Body of pancreas (tissue), 4 donors: ENCODE measurements at regions not wholly inside any gene's neighbourhood (a gene's known extent, or its start where the extent isn't known, plus 50 kb on each side); places are given as distances from the start of the nearest gene placed in this dataset.

Experiments
- ATAC-seq: fragments of 150-250 bp; one replicate; pipeline ENCODE4 v1.9.1; 2016
- DNase-seq, 4 donors: peaks; one replicate each; pipeline ENCODE4 v3.0.0-alpha.2; 2019
- H3K27ac ChIP-seq, 4 donors: fragments of 200-600 bp; sonication (generic); 1 replicate in 3 of 4; 2 replicates in 1 of 4; pipeline versions ENCODE4 v1.5.1 to v1.6.1; 2016 to 2019; ENCODE audit warnings: mild to moderate bottlenecking in 1 of 4, mixed read lengths in 1 of 4, moderate library complexity in 1 of 4
- H3K27me3 ChIP-seq, 2 donors: fragments of 200-600 bp; sonication (generic); one replicate each; pipeline ENCODE4 v1.6.0; 2016; ENCODE audit warnings: mild to moderate bottlenecking in 1 of 2
- H3K36me3 ChIP-seq, 2 donors: fragments of 200-600 bp; sonication (generic); replicated peaks in 1 of 2; 2 replicates each; pipeline ENCODE4 v1.5.1; 2016; ENCODE audit warnings: low read depth in 2 of 2; ENCODE audit not compliant: insufficient read depth in 1 of 2
- H3K4me1 ChIP-seq: fragments of 200-600 bp; sonication (generic); one replicate; pipeline ENCODE4 v1.6.0; 2016
- H3K4me3 ChIP-seq, 2 donors: fragments of 200-600 bp; sonication (generic); 1 replicate in 1 of 2; 2 replicates in 1 of 2; pipeline ENCODE4 v1.5.1; 2016 to 2019
- H3K9me3 ChIP-seq, 3 donors: fragments of 200-600 bp; sonication (generic); 1 replicate in 2 of 3; 2 replicates in 1 of 3; pipeline ENCODE4 v1.5.1; 2016
- POLR2A ChIP-seq, 3 donors: fragments of 450-650 bp; IDR thresholded peaks; one replicate each; pipeline ENCODE4 v1.6.1; 2016; ENCODE audit warnings: antibody characterized with exemption in 3 of 3, mild to moderate bottlenecking in 2 of 3
- WGBS, 2 donors: methylation state at CpG; one replicate each; pipeline ENCODE4 v1.1.5; 2017; 5-methylcytosine and 5-hydroxymethylcytosine counted together
- intact Hi-C: fragments of 100-400 bp; cut with DNase I; formaldehyde crosslinking; loops from one replicate; pipeline ENCODE4 v1.15.1; 2023
- TF ChIP-seq, protein P1 (sequence below), 7 experiments: fragments of 450-650 bp in 4 of 7; fragments of 200-600 bp in 3 of 7; sonication (generic) in 3 of 7; IDR thresholded peaks; one replicate each; pipeline ENCODE4 v1.5.1; 2016 to 2019; ENCODE audit warnings: antibody characterized with exemption in 7 of 7

- peaks cover 14% of the 10 kb centered on the region for H3K4me1 ChIP-seq
- TF ChIP-seq, protein P1, sequence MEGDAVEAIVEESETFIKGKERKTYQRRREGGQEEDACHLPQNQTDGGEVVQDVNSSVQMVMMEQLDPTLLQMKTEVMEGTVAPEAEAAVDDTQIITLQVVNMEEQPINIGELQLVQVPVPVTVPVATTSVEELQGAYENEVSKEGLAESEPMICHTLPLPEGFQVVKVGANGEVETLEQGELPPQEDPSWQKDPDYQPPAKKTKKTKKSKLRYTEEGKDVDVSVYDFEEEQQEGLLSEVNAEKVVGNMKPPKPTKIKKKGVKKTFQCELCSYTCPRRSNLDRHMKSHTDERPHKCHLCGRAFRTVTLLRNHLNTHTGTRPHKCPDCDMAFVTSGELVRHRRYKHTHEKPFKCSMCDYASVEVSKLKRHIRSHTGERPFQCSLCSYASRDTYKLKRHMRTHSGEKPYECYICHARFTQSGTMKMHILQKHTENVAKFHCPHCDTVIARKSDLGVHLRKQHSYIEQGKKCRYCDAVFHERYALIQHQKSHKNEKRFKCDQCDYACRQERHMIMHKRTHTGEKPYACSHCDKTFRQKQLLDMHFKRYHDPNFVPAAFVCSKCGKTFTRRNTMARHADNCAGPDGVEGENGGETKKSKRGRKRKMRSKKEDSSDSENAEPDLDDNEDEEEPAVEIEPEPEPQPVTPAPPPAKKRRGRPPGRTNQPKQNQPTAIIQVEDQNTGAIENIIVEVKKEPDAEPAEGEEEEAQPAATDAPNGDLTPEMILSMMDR (IDR thresholded peaks at IDR 0.05), result peak in 3 of 7 experiments; percentile 9 to 20 (median 10)
- TF ChIP-seq POLR2A (IDR thresholded peaks at IDR 0.05), result no peak
- DNase-seq (peak in 3 of 4 donors; percentile 9 to 18 (median 15)), ATAC-seq (peak; percentile 40)
- intact Hi-C loops, result no loop called here
- H3K9me3 ChIP-seq, result no peaks in the 10 kb centered on the region
- no peaks in the 10 kb centered on the region for H3K27me3 ChIP-seq
- WGBS, 2 donors, result 50% methylated on average over 3 of the region's 3 CpGs
- H3K27ac ChIP-seq, result no peak overlapping the region
- H3K36me3 ChIP-seq, result no peaks in the 10 kb centered on the region
- no peak overlapping the region for H3K4me3 ChIP-seq
These were observed 1523.2 kb upstream of the FLRT2 start for GRCh38 chr14:84006643-84007155.

DNA sequence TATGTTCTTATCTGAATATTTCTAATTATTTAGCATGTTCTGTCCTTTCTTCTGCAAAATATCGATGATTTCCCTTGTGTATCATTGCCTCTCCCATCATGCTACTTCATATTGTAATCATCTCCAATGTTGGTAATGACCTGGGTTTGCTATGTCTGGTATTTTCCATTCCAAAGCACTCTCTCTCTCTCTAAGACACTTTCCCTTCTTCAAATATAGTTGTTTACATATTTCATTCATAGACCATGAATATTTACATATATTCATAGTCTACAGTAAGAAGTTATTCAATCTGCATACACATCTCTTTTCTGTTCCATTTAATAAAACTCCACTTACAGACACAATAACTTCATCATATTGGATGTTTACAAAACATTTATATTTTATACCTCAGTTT lies 1516.5 kb upstream of the FLRT2 start:
- 85 to 90% methylated on average over 1 of the region's 1 CpG for WGBS, 2 donors

DNA sequence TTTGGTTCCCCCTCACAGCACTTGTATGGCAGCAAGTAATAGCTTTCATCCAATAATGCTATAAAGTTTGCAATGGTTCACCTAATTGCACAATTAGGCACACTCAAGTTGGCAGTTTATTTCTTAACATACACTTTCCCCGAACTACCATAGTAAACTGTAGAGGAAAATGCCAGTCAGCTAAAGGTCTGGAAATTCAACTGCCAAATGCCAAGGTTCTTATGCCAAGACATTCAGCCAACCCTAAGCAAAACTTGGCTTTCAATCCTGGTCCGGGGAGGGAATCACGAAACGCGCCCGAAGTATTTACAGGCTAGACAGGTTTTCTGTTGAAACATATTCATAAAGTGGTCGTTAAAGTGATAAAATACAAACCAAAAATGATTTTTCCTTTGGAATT lies 1512.4 kb upstream of the FLRT2 start:
- DNase-seq (peak; percentile 36 to 57 (median 42)), ATAC-seq (peak; percentile 72)
- WGBS, 2 donors, result 26 to 31% methylated on average over 7 of the region's 7 CpGs
- Histone ChIP-seq H3K36me3 (no peaks in the 10 kb centered on the region), H3K4me3 (no peak overlapping the region), H3K27ac (no peak overlapping the region), H3K27me3 (no peaks in the 10 kb centered on the region), H3K4me1 (peaks cover 7% of the 10 kb centered on the region), H3K9me3 (no peaks in the 10 kb centered on the region)
- TF ChIP-seq, protein P1 (IDR thresholded peaks at IDR 0.05), result no peak
- no peak for TF ChIP-seq POLR2A (IDR thresholded peaks at IDR 0.05)
- intact Hi-C loops, result no loop called here

More for the DNA sequence above, 1516.5 kb upstream of the FLRT2 start:
- H3K27ac ChIP-seq, result no peak overlapping the region
- ATAC-seq (no peak), DNase-seq (no peak)
- H3K4me3 ChIP-seq, result no peak overlapping the region
- no peak for TF ChIP-seq POLR2A (IDR thresholded peaks at IDR 0.05)
- TF ChIP-seq, protein P1 (IDR thresholded peaks at IDR 0.05), result no peak
- no peaks in the 10 kb centered on the region for H3K36me3 ChIP-seq
- H3K9me3 ChIP-seq, result no peaks in the 10 kb centered on the region
- peaks cover 7% of the 10 kb centered on the region for H3K4me1 ChIP-seq
- intact Hi-C loops, result no loop called here
- no peaks in the 10 kb centered on the region for H3K27me3 ChIP-seq

GRCh38 chr14:84021433-84021832 lies 1508.5 kb upstream of the FLRT2 start:
- no peak overlapping the region for H3K27ac ChIP-seq
- H3K9me3 ChIP-seq, result no peaks in the 10 kb centered on the region
- ATAC-seq, result no peak
- peaks cover 12% of the 10 kb centered on the region for H3K4me1 ChIP-seq
- DNase-seq, result no peak
- intact Hi-C loops, result no loop called here
- TF ChIP-seq POLR2A (IDR thresholded peaks at IDR 0.05), result no peak
- TF ChIP-seq, protein P1 (IDR thresholded peaks at IDR 0.05), result no peak
- no peaks in the 10 kb centered on the region for H3K27me3 ChIP-seq
- no peaks in the 10 kb centered on the region for H3K36me3 ChIP-seq
- no peak overlapping the region for H3K4me3 ChIP-seq

DNA sequence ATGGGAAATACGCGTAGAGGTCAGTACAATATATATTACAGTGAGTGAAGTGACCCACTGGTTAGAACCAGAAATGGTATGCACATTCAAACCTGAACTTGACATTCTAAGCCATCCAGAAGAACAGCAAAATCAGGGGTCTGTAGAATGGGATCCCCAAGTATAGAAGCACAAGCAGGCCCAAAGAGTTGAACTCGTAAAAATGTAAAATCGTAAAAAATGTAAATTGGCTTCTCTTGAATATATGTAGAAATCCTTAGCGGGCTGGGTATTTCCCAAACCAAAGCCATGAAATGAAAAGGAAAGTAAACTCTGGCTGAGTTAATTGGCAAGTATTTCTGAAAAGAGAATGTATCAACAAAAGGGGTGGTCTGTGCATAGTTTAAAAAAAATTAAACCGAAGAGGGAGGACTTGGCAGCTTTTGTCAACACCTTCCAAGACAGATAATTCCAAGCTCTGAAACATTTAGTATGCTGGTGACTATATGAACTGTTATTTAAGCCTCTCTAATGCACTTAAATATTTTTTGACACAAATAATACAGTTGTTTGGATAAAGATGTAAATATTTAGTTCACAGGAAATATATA lies 1505.6 kb upstream of the FLRT2 start:
- no peaks in the 10 kb centered on the region for H3K9me3 ChIP-seq
- TF ChIP-seq, protein P1 (IDR thresholded peaks at IDR 0.05), result no peak
- no peak for TF ChIP-seq POLR2A (IDR thresholded peaks at IDR 0.05)
- peaks cover 7% of the 10 kb centered on the region for H3K4me1 ChIP-seq
- no peaks in the 10 kb centered on the region for H3K36me3 ChIP-seq
- DNase-seq, result no peak
- 88% methylated on average over 6 of the region's 6 CpGs for WGBS, 2 donors
- H3K27me3 ChIP-seq, result no peaks in the 10 kb centered on the region
- H3K27ac ChIP-seq, result no peak overlapping the region
- ATAC-seq, result no peak
- H3K4me3 ChIP-seq, result no peak overlapping the region
- intact Hi-C loops, result no loop called here
